Activated T-helper 2 cell treated with anti-CD3 and anti-CD28 coated beads, Interferon-gamma antibody, Interleukin-2, Interleukin-4, amounts not matched to agents 10 μg/mL and 5 μg/mL and 100 μg/mL, durations not matched to agents 14 hours and 24 hours and 36 hours (primary cell): ENCODE measurements at regions not wholly inside any gene's neighbourhood (a gene's known extent, or its start where the extent isn't known, plus 50 kb on each side); places are given as distances from the start of the nearest gene placed in this dataset.
"Not testable (repeated sequence)": the region's sequence is repeated elsewhere in the genome, so short reads cannot be mapped to it uniquely, and the experiment has no call there.

Source experiments
- DNase-seq: peaks from one replicate; pipeline ENCODE4 v3.0.0; 2021; ENCODE audit warnings: low spot score
- H3K27ac Mint-ChIP-seq: one replicate; pipeline ENCODE4 v1.8.0; 2021; ENCODE audit warnings: mixed read lengths
- H3K27me3 Mint-ChIP-seq: one replicate; pipeline ENCODE4 v1.8.0; 2021; ENCODE audit warnings: low read depth, mixed read lengths
- H3K36me3 Mint-ChIP-seq: one replicate; pipeline ENCODE4 v1.8.0; 2021; ENCODE audit warnings: low read depth, mixed read lengths
- H3K4me1 Mint-ChIP-seq: one replicate; pipeline ENCODE4 v1.8.0; 2021; ENCODE audit warnings: low read depth, mixed read lengths
- H3K4me3 Mint-ChIP-seq: one replicate; pipeline ENCODE4 v1.8.0; 2021; ENCODE audit warnings: low read depth, mild to moderate bottlenecking, moderate library complexity, mixed read lengths
- H3K9me3 Mint-ChIP-seq: one replicate; pipeline ENCODE4 v1.8.0; 2021; ENCODE audit warnings: mixed read lengths
- intact Hi-C: fragments of 100-400 bp; cut with micrococcal nuclease; formaldehyde crosslinking; loops from one replicate; pipeline ENCODE4 v1.15.1; 2023

- intact Hi-C loops, result no loop called here
- Mint-ChIP-seq H3K4me1 (no peaks in the 10 kb centered on the region), H3K9me3 (no peaks in the 10 kb centered on the region), H3K27me3 (no peaks in the 10 kb centered on the region), H3K27ac (no peak overlapping the region), H3K4me3 (no peak overlapping the region), H3K36me3 (no peaks in the 10 kb centered on the region)
- no peak for DNase-seq
Measured at GRCh38 chr5:97499605-97500004, 316.6 kb upstream of the RIOK2 start.

- H3K4me3 Mint-ChIP-seq, result no peak overlapping the region
- no peak for DNase-seq
- no peak overlapping the region for H3K27ac Mint-ChIP-seq
- no peaks in the 10 kb centered on the region for H3K4me1 Mint-ChIP-seq
- H3K9me3 Mint-ChIP-seq, result no peaks in the 10 kb centered on the region
- intact Hi-C loops, result no loop called here
- no peaks in the 10 kb centered on the region for H3K27me3 Mint-ChIP-seq
- H3K36me3 Mint-ChIP-seq, result no peaks in the 10 kb centered on the region
Measured at GRCh38 chr5:97501286-97501964, 318.4 kb upstream of the RIOK2 start.

DNA sequence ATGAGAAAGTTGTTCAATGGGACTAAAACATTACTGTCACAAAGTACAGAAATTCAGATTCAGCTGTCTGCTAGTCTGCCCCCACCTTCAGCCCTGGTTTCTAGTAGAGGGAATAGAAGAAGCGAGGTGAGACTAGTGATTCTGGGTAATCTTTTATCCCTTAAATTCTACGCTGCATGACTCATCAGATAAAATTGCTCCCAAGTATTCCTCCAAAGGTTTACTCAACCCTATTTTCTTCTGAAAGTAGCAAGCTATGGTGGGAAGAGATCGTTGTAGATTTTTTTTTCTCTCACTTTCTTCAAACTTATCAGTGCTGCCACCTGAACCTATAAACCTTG lies 318.9 kb upstream of the RIOK2 start:
- Mint-ChIP-seq H3K4me3 (no peak overlapping the region), H3K4me1 (no peaks in the 10 kb centered on the region), H3K27me3 (no peaks in the 10 kb centered on the region), H3K36me3 (no peaks in the 10 kb centered on the region), H3K27ac (no peak overlapping the region), H3K9me3 (no peaks in the 10 kb centered on the region)
- DNase-seq, result no peak
- intact Hi-C loops, result no loop called here

GRCh38 chr5:97508864-97509263 lies 325.8 kb upstream of the RIOK2 start:
- no peaks in the 10 kb centered on the region for H3K4me1 Mint-ChIP-seq
- no peaks in the 10 kb centered on the region for H3K36me3 Mint-ChIP-seq
- H3K27ac Mint-ChIP-seq, result no peak overlapping the region
- intact Hi-C loops, result no loop called here
- H3K27me3 Mint-ChIP-seq, result no peaks in the 10 kb centered on the region
- H3K9me3 Mint-ChIP-seq, result no peaks in the 10 kb centered on the region
- no peak overlapping the region for H3K4me3 Mint-ChIP-seq
- DNase-seq, result no peak

GRCh38 chr5:97519565-97519964 lies 336.5 kb upstream of the RIOK2 start:
- DNase-seq, H3K36me3 Mint-ChIP-seq, H3K9me3 Mint-ChIP-seq, H3K27ac Mint-ChIP-seq, H3K4me3 Mint-ChIP-seq, H3K27me3 Mint-ChIP-seq, intact Hi-C loops, H3K4me1 Mint-ChIP-seq: not testable (repeated sequence)

DNA sequence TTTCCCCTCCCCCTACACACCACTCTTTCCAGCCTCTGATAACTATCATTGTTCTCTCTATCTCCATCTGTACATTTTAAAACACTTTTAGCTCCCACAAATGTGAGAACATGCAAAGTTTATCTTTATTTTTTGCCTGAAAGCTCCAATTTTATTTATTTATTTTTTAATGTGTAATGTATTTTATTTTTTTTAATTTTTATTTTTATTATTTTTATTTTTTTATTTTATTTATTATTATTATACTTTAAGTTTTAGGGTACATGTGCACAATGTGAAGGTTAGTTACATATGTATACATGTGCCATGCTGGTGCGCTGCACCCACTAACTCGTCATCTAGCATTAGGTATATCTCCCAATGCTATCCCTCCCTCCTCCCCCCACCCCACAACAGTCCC lies 340.3 kb upstream of the RIOK2 start:
- DNase-seq, H3K27me3 Mint-ChIP-seq, intact Hi-C loops, H3K4me3 Mint-ChIP-seq, H3K27ac Mint-ChIP-seq, H3K36me3 Mint-ChIP-seq, H3K4me1 Mint-ChIP-seq, H3K9me3 Mint-ChIP-seq: not testable (repeated sequence)

DNA sequence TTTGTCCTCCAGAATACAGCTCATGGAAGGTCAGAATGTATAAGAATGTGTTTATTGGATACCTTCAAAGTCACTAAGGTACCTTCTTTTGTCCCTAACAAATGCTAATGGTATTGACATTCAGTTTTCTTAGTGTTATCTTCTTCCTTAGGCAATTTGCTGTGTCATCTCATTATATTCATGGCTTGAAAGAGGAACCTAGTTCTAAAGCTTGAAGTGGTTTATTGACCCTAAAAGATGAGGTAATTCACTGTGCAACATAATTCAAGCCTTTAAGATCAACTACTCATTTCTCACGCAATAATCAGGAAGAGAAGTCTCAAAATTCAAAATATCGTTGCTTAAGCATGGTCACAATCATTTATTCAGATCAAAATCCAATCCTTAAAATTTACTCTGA lies 342.7 kb upstream of the RIOK2 start:
- Mint-ChIP-seq H3K4me3 (no peak overlapping the region), H3K27ac (no peak overlapping the region), H3K27me3 (peaks cover 3% of the 10 kb centered on the region), H3K4me1 (no peaks in the 10 kb centered on the region), H3K36me3 (no peaks in the 10 kb centered on the region), H3K9me3 (no peaks in the 10 kb centered on the region)
- intact Hi-C loops, result no loop called here
- DNase-seq, result no peak

DNA sequence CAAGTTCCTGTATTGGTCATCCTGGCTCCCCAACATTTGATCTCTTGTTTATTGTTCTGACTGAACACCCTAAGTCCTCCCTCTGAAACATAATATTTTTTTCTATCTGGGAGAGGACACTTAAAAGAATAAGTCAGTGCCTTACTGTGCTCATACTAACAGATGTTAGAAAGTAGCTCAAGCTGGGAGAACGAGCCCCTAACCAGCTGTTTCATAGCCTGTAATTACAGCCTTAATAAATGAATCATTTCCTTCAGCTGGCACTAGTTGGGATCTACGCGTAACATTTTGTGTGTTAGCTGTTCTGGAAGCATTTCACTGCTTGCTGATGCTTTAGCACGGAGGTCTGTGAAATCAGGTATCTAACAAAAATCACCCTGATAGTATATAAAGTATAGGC lies 345.9 kb upstream of the RIOK2 start:
- H3K36me3 Mint-ChIP-seq, result no peaks in the 10 kb centered on the region
- no peak overlapping the region for H3K27ac Mint-ChIP-seq
- H3K9me3 Mint-ChIP-seq, result no peaks in the 10 kb centered on the region
- H3K4me3 Mint-ChIP-seq, result no peak overlapping the region
- intact Hi-C loops, result no loop called here
- H3K27me3 Mint-ChIP-seq, result peaks cover 9% of the 10 kb centered on the region
- no peak for DNase-seq
- peaks cover 8% of the 10 kb centered on the region for H3K4me1 Mint-ChIP-seq

DNA sequence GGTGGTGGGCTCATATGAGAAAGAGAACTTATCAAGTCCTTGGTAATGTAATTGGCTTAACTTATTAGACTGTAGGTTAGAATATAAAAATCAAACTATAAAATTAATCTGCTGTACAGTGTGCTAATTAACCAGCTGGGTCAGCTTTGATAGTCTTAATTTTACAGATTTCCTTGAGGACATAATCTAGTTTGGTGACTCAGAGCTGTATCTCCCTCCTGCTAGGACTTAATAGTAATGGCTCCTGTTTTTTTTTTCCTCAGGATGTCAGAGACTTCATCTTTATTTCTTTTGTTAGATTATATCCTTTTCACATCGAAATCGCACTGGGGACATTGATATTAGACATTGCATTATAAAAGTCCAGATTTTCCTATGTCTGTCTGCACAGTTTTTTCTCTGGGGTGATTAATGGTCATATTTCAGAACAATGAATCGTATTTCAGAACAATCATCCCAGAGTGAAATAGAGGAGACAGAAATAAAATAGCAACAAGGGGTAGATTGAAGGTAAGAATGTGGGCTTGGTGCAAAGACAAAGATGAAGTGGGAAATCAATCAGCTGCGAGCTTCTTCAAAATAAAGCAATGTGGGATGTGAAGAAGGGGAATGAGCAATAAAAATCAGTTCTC lies 346.4 kb upstream of the RIOK2 start:
- DNase-seq, result no peak
- H3K36me3 Mint-ChIP-seq, result no peaks in the 10 kb centered on the region
- peaks cover 13% of the 10 kb centered on the region for H3K4me1 Mint-ChIP-seq
- H3K4me3 Mint-ChIP-seq, result no peak overlapping the region
- intact Hi-C loops, result no loop called here
- H3K27me3 Mint-ChIP-seq, result peaks cover 9% of the 10 kb centered on the region
- H3K9me3 Mint-ChIP-seq, result no peaks in the 10 kb centered on the region
- H3K27ac Mint-ChIP-seq, result no peak overlapping the region

DNA sequence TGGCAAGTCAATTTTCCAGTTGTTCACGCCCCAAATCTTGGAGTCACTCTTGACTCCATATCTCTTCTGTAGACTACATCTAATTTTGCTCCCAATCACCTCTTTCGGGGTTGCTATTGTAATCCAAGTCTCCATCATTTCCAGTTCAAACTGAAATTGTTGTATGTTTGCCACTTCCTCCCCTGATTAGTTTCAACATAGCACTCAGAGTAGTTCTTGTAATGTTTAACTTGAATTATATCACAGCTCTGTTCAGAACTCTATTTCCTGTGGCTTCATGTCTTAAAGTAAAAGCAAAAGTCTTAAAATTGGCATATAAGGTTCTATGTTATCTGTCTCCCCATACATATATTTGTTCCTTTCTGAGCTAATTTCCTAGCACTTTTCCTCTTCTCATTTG lies 348.5 kb upstream of the RIOK2 start:
- Mint-ChIP-seq H3K9me3 (no peaks in the 10 kb centered on the region), H3K4me1 (peaks cover 13% of the 10 kb centered on the region), H3K4me3 (no peak overlapping the region), H3K36me3 (no peaks in the 10 kb centered on the region), H3K27me3 (peaks cover 9% of the 10 kb centered on the region), H3K27ac (no peak overlapping the region)
- DNase-seq, result no peak
- intact Hi-C loops, result no loop called here

DNA sequence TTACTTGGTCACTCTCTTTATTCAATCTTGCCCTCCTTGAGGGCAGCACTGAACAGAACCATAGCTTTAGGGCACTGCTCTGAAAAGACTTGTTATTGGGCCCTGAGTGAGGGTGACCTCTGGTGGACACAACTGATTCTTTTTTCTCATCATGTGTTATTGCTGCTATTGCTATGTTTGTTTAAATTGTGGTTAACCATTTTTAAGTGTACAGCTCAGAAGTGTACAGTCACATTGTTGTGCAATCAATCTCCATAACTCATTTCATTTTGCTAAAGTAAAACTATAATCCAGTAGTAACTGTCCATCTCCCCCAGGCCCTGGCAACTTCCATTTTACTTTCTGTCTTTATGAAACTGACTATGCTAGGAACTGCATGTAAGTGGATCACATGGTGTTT lies 351.1 kb upstream of the RIOK2 start:
- H3K36me3 Mint-ChIP-seq, result no peaks in the 10 kb centered on the region
- H3K9me3 Mint-ChIP-seq, result no peaks in the 10 kb centered on the region
- intact Hi-C loops, result loop anchor here (1.0 kb wide), 1 partner anchor 303 kb away; no protein-coding TSS in a partner anchor
- H3K27me3 Mint-ChIP-seq, result peaks cover 9% of the 10 kb centered on the region
- peaks cover 13% of the 10 kb centered on the region for H3K4me1 Mint-ChIP-seq
- DNase-seq, result no peak
- H3K27ac Mint-ChIP-seq, result no peak overlapping the region
- no peak overlapping the region for H3K4me3 Mint-ChIP-seq

- no peak overlapping the region for H3K27ac Mint-ChIP-seq
- peaks cover 4% of the 10 kb centered on the region for H3K27me3 Mint-ChIP-seq
- H3K4me3 Mint-ChIP-seq, result no peak overlapping the region
- H3K9me3 Mint-ChIP-seq, result no peaks in the 10 kb centered on the region
- DNase-seq, result no peak
- intact Hi-C loops, result no loop called here
- H3K4me1 Mint-ChIP-seq, result peaks cover 10% of the 10 kb centered on the region
- no peaks in the 10 kb centered on the region for H3K36me3 Mint-ChIP-seq
Measured at GRCh38 chr5:97536683-97537082, 353.6 kb upstream of the RIOK2 start.

DNA sequence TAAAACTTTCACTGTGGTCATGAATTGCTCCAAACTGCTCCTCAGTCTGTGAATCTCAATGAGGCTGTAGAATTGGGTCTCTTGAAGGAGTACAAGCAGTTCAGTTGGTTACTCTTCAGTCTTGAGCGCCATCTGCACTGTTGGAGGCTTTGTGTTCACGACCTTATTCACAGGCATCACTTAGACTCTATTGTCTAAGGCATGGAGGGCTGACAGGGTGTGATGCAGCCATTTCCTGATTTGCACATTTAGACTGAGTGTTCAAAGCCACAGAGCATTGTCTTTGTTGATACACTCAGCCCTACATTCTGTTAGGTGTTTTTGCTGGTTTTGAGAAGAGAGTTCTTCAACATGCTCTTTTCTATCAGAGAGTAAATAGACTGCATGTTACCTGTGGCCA lies 355.9 kb upstream of the RIOK2 start:
- peaks cover 5% of the 10 kb centered on the region for H3K4me1 Mint-ChIP-seq
- H3K27me3 Mint-ChIP-seq, result no peaks in the 10 kb centered on the region
- no peak overlapping the region for H3K27ac Mint-ChIP-seq
- no peaks in the 10 kb centered on the region for H3K9me3 Mint-ChIP-seq
- DNase-seq, result no peak
- H3K36me3 Mint-ChIP-seq, result no peaks in the 10 kb centered on the region
- intact Hi-C loops, result no loop called here
- no peak overlapping the region for H3K4me3 Mint-ChIP-seq

DNA sequence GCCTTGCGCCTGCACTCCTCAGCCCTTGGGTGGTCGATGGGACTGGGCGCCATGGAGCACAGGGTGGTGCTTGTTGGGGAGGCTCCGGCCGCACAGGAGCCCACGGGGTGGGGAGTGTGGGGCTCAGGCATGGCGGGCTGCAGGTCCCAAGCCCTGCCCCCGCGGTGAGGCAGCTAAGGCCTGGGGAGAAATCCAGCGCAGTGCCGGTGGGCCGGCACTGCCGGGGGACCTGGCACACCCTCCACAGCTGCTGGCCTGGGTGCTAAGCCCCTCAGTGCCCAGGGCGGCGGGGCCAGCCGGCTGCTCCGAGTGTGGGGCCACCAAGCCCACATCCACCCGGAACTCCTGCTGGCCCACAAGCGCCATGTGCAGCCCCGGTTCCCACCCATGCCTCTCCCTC lies 358.8 kb upstream of the RIOK2 start:
- DNase-seq, result no peak
- Mint-ChIP-seq H3K4me3 (no peak overlapping the region), H3K27me3 (no peaks in the 10 kb centered on the region), H3K27ac (no peak overlapping the region), H3K9me3 (no peaks in the 10 kb centered on the region), H3K4me1 (peaks cover 5% of the 10 kb centered on the region), H3K36me3 (no peaks in the 10 kb centered on the region)
- intact Hi-C loops, result no loop called here
